Duodenal mucosa (tissue), 2 donors: ENCODE measurements at regions not wholly inside any gene's neighbourhood (a gene's known extent, or its start where the extent isn't known, plus 50 kb on each side); places are given as distances from the start of the nearest gene placed in this dataset.

Source experiments
- H3K27ac ChIP-seq: one replicate; pipeline ENCODE4 v1.7.0; 2013; ENCODE audit warnings: low read depth, low read length
- H3K27me3 ChIP-seq, 2 donors: one replicate each; pipeline ENCODE4 v1.7.0; 2013; ENCODE audit warnings: low read length in 2 of 2, control low read depth in 1 of 2; ENCODE audit not compliant: insufficient read depth in 2 of 2, control insufficient read depth in 1 of 2
- H3K36me3 ChIP-seq, 2 donors: one replicate each; pipeline ENCODE4 v1.7.0; 2013; ENCODE audit warnings: low read length in 2 of 2, control low read depth in 1 of 2; ENCODE audit not compliant: insufficient read depth in 2 of 2, control insufficient read depth in 1 of 2
- H3K4me1 ChIP-seq, 2 donors: one replicate each; pipeline ENCODE4 v1.7.0; 2013; ENCODE audit warnings: low read length in 2 of 2, control low read depth in 1 of 2; ENCODE audit not compliant: insufficient read depth in 2 of 2, control insufficient read depth in 1 of 2
- H3K4me3 ChIP-seq, 2 donors: one replicate each; pipeline ENCODE4 v1.7.0; 2013; ENCODE audit warnings: low read length in 2 of 2, low read depth in 1 of 2
- H3K9ac ChIP-seq, 2 donors: one replicate each; pipeline ENCODE4 v1.7.0; 2013; ENCODE audit warnings: low read length in 2 of 2, low read depth in 1 of 2
- H3K9me3 ChIP-seq, 2 donors: one replicate each; pipeline ENCODE4 v1.7.0; 2013; ENCODE audit warnings: low read length in 2 of 2, control low read depth in 1 of 2; ENCODE audit not compliant: control insufficient read depth in 1 of 2

GRCh38 chr7:131174855-131175254, 152.8 kb upstream of the MKLN1 start:
- Histone ChIP-seq H3K36me3 (no peaks in the 10 kb centered on the region), H3K9ac (no peak overlapping the region), H3K4me3 (no peak overlapping the region), H3K27ac (no peak overlapping the region), H3K9me3 (no peaks in the 10 kb centered on the region), H3K4me1 (no peaks in the 10 kb centered on the region), H3K27me3 (no peaks in the 10 kb centered on the region)

DNA sequence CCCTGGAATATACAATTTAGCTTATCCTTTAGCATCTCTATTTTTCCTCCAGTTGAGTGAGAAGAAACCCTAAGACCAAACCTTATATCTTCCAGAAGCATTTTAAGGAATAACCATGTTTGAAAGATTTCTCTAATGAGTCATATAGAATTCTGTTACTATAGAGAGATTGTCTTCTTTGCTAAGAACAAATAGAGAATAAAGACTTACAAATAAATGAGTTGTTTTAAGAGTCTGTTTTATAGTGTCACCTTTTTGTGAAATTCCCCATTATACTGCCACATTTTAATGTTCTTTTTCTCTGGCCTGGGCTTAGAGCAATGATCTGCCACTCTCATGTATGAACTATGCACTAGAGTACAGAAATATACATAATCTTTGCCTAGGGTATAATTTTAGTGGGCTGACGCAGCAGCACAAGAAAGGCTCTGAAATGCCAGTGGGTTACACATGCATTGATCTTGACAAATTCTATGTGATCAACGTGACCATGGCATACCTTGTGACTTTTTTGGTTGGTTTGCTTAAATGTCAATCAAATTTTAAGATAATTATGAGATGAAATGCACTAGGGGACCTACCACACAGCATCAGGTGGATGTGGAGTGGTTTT, 145.1 kb upstream of the MKLN1 start:
- no peak overlapping the region for H3K27ac ChIP-seq
- H3K9me3 ChIP-seq = no peaks in the 10 kb centered on the region
- H3K9ac ChIP-seq = no peak overlapping the region

DNA sequence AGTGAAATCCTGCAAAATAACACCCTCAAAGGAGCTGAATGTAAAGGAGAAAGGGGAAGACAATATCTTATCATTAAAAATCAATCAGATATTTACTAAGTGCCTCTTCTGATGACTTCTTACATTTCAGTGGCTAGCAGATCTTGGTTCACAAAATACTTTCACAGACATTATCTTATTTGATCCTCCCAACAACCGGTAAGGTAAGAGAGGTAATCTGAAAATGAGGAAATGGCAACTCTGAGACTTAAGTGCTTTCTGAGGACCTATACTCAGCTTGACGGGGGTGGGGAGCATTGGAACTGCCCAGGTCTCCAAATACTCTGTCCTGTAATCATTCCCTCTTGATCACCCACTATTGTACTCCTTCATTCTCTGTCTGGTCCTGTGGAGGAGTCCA, 144.6 kb upstream of the MKLN1 start:
- H3K27ac ChIP-seq = no peak overlapping the region
- no peak overlapping the region for H3K4me3 ChIP-seq

More for the DNA sequence above, 145.1 kb upstream of the MKLN1 start:
- H3K4me3 ChIP-seq = no peak overlapping the region
- no peaks in the 10 kb centered on the region for H3K36me3 ChIP-seq
- H3K4me1 ChIP-seq = no peaks in the 10 kb centered on the region
- no peaks in the 10 kb centered on the region for H3K27me3 ChIP-seq

DNA sequence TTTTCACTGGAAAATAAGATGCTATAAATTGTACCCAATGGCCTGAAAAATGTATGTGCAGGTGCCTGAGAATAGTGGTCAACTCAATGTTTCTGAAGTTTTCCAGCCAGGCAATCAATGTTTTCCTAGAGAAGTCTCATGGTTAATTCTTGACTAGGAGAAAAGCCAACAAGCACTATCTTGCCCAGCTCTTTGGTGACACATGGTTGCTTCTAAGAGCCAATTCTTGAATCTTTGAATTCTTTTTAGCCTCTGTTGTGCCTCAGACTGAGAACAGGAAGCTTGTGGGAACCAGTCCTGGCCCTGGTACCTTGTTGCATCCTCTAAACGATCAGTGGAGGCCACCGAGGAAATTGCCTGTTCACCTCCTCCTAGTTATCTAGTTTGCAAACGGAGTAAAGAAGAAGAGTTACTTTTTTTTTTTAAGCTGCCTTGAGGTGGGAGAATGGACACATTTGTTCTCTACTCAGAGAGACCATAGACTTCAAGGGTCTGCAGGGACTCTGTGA, 144.0 kb upstream of the MKLN1 start:
- no peaks in the 10 kb centered on the region for H3K36me3 ChIP-seq
- no peaks in the 10 kb centered on the region for H3K27me3 ChIP-seq
- H3K9me3 ChIP-seq = no peaks in the 10 kb centered on the region
- H3K4me1 ChIP-seq = peaks cover 0 to 3% of the 10 kb centered on the region in 2 donors
- H3K9ac ChIP-seq = no peak overlapping the region
- H3K4me3 ChIP-seq = no peak overlapping the region
- H3K27ac ChIP-seq = no peak overlapping the region

More for the DNA sequence above, 144.6 kb upstream of the MKLN1 start:
- Histone ChIP-seq H3K4me1 (no peaks in the 10 kb centered on the region), H3K9ac (no peak overlapping the region), H3K36me3 (no peaks in the 10 kb centered on the region), H3K27me3 (no peaks in the 10 kb centered on the region), H3K9me3 (no peaks in the 10 kb centered on the region)

GRCh38 chr7:131186816-131187215, 140.9 kb upstream of the MKLN1 start:
- Histone ChIP-seq H3K4me1 (peaks cover 0 to 3% of the 10 kb centered on the region in 2 donors), H3K4me3 (no peak overlapping the region), H3K27ac (no peak overlapping the region), H3K9me3 (no peaks in the 10 kb centered on the region), H3K36me3 (no peaks in the 10 kb centered on the region), H3K9ac (no peak overlapping the region), H3K27me3 (no peaks in the 10 kb centered on the region)

DNA sequence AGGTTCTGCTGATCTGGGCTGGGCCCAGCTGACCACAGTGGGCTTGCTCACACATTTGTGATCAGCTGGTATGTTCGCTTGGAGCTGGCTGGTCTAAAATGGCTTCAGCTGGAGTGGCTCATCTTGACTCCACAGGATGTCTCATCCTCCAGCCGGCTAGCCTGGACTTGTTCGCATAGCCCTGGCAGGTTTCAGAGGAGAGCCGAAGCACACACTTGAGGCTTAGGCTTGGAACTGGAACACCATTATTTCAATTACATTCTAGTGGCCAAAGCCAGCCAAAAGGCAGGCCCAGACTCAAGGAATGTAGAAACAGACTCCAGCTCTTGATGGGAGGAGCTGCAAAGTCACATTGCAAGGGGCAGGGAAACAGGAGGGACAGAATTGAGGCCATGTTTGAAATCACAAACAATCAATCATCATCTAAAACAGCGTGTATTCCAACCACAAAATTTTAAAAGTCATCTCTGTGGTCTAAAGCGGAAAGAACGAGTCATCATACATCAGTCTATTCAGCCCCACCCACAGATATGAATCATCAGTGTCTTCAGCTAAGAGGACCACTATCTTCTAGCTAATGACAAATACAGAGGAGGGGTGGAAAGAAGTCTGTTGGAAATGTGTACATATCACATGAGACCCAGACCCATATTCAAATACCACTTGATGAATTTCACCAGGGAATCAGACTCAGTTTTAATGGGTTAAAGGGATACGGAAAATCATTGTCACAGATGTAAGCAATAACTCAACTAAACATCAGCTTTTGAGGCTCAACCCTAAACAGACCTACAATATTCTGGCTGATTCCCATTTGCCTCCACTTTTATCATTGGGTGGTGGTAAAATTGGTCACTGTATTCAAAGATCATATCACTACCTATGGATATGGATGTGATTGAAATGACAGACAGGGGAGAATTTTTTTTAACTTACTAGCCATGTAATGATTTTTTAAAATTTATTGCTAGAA, 139.0 kb upstream of the MKLN1 start:
- peaks cover 0 to 3% of the 10 kb centered on the region in 2 donors for H3K4me1 ChIP-seq
- H3K4me3 ChIP-seq = no peak overlapping the region
- no peak overlapping the region for H3K27ac ChIP-seq
- H3K9ac ChIP-seq = no peak overlapping the region
- H3K9me3 ChIP-seq = no peaks in the 10 kb centered on the region
- H3K36me3 ChIP-seq = no peaks in the 10 kb centered on the region
- H3K27me3 ChIP-seq = no peaks in the 10 kb centered on the region

GRCh38 chr7:131189488-131189887, 138.2 kb upstream of the MKLN1 start:
- no peaks in the 10 kb centered on the region for H3K27me3 ChIP-seq
- no peak overlapping the region for H3K4me3 ChIP-seq
- H3K27ac ChIP-seq = no peak overlapping the region
- H3K4me1 ChIP-seq = peaks cover 0 to 3% of the 10 kb centered on the region in 2 donors
- H3K36me3 ChIP-seq = no peaks in the 10 kb centered on the region
- H3K9ac ChIP-seq = no peak overlapping the region
- no peaks in the 10 kb centered on the region for H3K9me3 ChIP-seq

GRCh38 chr7:131190146-131190545, 137.5 kb upstream of the MKLN1 start:
- Histone ChIP-seq H3K27ac (no peak overlapping the region), H3K9ac (no peak overlapping the region), H3K4me1 (peaks cover 0 to 3% of the 10 kb centered on the region in 2 donors)

DNA sequence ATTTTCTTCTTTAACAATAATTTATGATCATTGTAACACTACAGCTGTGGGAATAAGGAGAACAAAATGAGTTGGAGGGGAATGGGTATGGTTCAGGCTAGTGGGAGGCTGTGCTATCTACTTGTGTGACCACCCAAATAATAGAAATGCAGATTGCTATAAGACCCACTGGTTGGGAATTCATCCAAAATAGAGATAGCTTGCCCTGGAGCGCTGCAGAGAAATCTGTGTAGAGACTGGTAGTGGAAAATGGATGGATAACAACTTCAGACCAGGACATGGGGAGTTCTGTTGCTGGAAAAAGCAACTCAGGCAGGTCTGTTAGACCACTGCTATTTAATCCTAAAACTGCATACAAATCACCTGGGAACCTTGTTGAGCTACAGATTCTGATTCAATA, 137.1 kb upstream of the MKLN1 start:
- Histone ChIP-seq H3K27me3 (no peaks in the 10 kb centered on the region), H3K4me3 (no peak overlapping the region), H3K4me1 (peaks cover 0 to 3% of the 10 kb centered on the region in 2 donors), H3K9ac (no peak overlapping the region), H3K9me3 (no peaks in the 10 kb centered on the region), H3K27ac (no peak overlapping the region), H3K36me3 (no peaks in the 10 kb centered on the region)

More at GRCh38 chr7:131190146-131190545, 137.5 kb upstream of the MKLN1 start:
- H3K9me3 ChIP-seq = no peaks in the 10 kb centered on the region
- H3K4me3 ChIP-seq = no peak overlapping the region
- H3K27me3 ChIP-seq = no peaks in the 10 kb centered on the region
- no peaks in the 10 kb centered on the region for H3K36me3 ChIP-seq
